T-cell (primary cell): ENCODE measurements at regions not wholly inside any gene's neighbourhood (a gene's known extent, or its start where the extent isn't known, plus 50 kb on each side); places are given as distances from the start of the nearest gene placed in this dataset.
"Not testable (repeated sequence)": the region's sequence is repeated elsewhere in the genome, so short reads cannot be mapped to it uniquely, and the experiment has no call there.

Source experiments
- ATAC-seq, 4 experiments: fragments of 200-7000 bp in 3 of 4; fragments of 150-1000 bp in 1 of 4; cut with Tn5 transposase; replicated peaks in 1 of 4; 1 replicate in 3 of 4; 2 replicates in 1 of 4; pipeline ENCODE4 v1.10.0; 2021; ENCODE audit warnings: moderate library complexity in 3 of 4, mild to moderate bottlenecking in 2 of 4, moderate number of reproducible peaks in 1 of 4
- CTCF ChIA-PET, 2 donors: fragments of 300-600 bp; sonication (Branson Sonifier 250); formaldehyde crosslinking; loops; one replicate each; lab custom pipeline; 2022; ENCODE audit warnings: antibody characterized with exemption in 2 of 2; lab: Charles Lee
- POLR2A ChIA-PET, 2 donors: fragments of 300-600 bp; sonication (Branson Sonifier 250); formaldehyde crosslinking; loops; one replicate each; lab custom pipeline; 2022; ENCODE audit warnings: antibody characterized with exemption in 2 of 2; lab: Charles Lee
- DNase-seq, 35 experiments: peaks; one replicate each; pipeline versions ENCODE4 v3.0.0 to v3.0.0-alpha.2; 2013 to 2023
- H3K27ac ChIP-seq: one replicate; pipeline ENCODE4 v1.5.1; 2013; ENCODE audit warnings: low read length
- H3K27me3 ChIP-seq, 2 experiments: replicated peaks in 1 of 2; 1 replicate in 1 of 2; 2 replicates in 1 of 2; pipeline versions ENCODE4 v1.6.1 to v1.7.0; 2013; ENCODE audit warnings: low read length in 1 of 2, mixed read lengths in 1 of 2; ENCODE audit not compliant: control insufficient read depth in 2 of 2, insufficient read depth in 2 of 2; ENCODE audit errors: extremely low read depth in 1 of 2
- H3K36me3 ChIP-seq, 2 donors: 1 replicate in 1 of 2; 2 replicates in 1 of 2; pipeline versions ENCODE4 v1.6.1 to v1.7.0; 2013; ENCODE audit warnings: low read length in 1 of 2; ENCODE audit not compliant: control insufficient read depth in 2 of 2, insufficient read depth in 1 of 2; ENCODE audit errors: extremely low read depth in 1 of 2
- H3K4me1 ChIP-seq, 2 experiments: 1 replicate in 1 of 2; 2 replicates in 1 of 2; pipeline versions ENCODE4 v1.6.1 to v1.7.0; 2013; ENCODE audit warnings: low read length in 2 of 2, mixed read lengths in 1 of 2; ENCODE audit not compliant: insufficient read depth in 2 of 2, control insufficient read depth in 1 of 2; ENCODE audit errors: extremely low read depth in 1 of 2
- H3K4me3 ChIP-seq, 2 donors: 1 replicate in 1 of 2; 2 replicates in 1 of 2; pipeline versions ENCODE4 v1.5.1 to v1.7.0; 2013; ENCODE audit warnings: mild to moderate bottlenecking in 2 of 2, low read length in 1 of 2, moderate library complexity in 1 of 2; ENCODE audit not compliant: control insufficient read depth in 1 of 2; ENCODE audit errors: extremely low read depth in 1 of 2
- H3K9me3 ChIP-seq: 2 replicates; pipeline ENCODE4 v1.7.0; 2013
- H3K27ac Mint-ChIP-seq, 2 donors: one replicate each; pipeline ENCODE4 v1.8.0; 2020 to 2021; ENCODE audit warnings: mild to moderate bottlenecking in 2 of 2, mixed read lengths in 2 of 2
- H3K27me3 Mint-ChIP-seq, 2 donors: one replicate each; pipeline ENCODE4 v1.8.0; 2021 to 2022; ENCODE audit warnings: mixed read lengths in 2 of 2
- H3K36me3 Mint-ChIP-seq: one replicate; pipeline ENCODE4 v1.8.0; 2021; ENCODE audit warnings: mixed read lengths
- H3K4me1 Mint-ChIP-seq, 3 donors: one replicate each; pipeline ENCODE4 v1.8.0; 2020 to 2022; ENCODE audit warnings: mixed read lengths in 3 of 3, mild to moderate bottlenecking in 1 of 3
- H3K4me3 Mint-ChIP-seq, 3 donors: one replicate each; pipeline ENCODE4 v1.8.0; 2020 to 2022; ENCODE audit warnings: mild to moderate bottlenecking in 3 of 3, mixed read lengths in 3 of 3, moderate library complexity in 3 of 3
- H3K9me3 Mint-ChIP-seq, 3 donors: one replicate each; pipeline ENCODE4 v1.8.0; 2020 to 2022; ENCODE audit warnings: mixed read lengths in 3 of 3
- WGBS: methylation state at CpG from one replicate; pipeline ENCODE4 v1.1.5; 2013; ENCODE audit warnings: missing lambda C conversion rate; ENCODE audit not compliant: insufficient coverage; 5-methylcytosine and 5-hydroxymethylcytosine counted together

DNA sequence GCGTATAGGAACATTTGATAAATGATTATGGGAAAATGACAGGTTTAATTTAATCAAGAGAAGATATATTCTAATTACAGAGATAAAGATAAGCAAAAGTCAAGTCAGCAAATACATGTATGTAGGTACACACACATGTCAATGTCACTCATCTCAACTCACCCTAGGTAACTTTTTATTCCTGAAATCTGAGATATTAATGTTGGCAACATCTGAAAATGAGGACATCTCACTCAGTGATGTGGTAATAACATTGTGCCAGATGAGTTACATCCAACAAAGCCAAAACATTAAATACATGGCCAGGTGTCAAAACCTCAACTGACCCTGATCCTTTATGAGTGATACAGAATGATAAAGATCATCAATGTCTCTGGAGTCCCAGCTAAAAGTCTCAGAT is 363.3 kb upstream of the F9 start:
- H3K4me1 ChIP-seq = no peaks in the 10 kb centered on the region
- Mint-ChIP-seq H3K36me3 (no peaks in the 10 kb centered on the region), H3K27me3 (no peaks in the 10 kb centered on the region), H3K27ac (no peak overlapping the region), H3K4me1 (no peaks in the 10 kb centered on the region), H3K4me3 (no peak overlapping the region), H3K9me3 (no peaks in the 10 kb centered on the region)
- ChIA-PET POLR2A (no interaction called here), CTCF (no interaction called here)
- ATAC-seq = no peak
- WGBS = no CpG with 5 or more reads among the region's 1 CpG
- no peaks in the 10 kb centered on the region for H3K36me3 ChIP-seq
- H3K4me3 ChIP-seq = no peak overlapping the region
- H3K9me3 ChIP-seq = no peaks in the 10 kb centered on the region
- no peak overlapping the region for H3K27ac ChIP-seq
- H3K27me3 ChIP-seq = no peaks in the 10 kb centered on the region
- no peak for DNase-seq

DNA sequence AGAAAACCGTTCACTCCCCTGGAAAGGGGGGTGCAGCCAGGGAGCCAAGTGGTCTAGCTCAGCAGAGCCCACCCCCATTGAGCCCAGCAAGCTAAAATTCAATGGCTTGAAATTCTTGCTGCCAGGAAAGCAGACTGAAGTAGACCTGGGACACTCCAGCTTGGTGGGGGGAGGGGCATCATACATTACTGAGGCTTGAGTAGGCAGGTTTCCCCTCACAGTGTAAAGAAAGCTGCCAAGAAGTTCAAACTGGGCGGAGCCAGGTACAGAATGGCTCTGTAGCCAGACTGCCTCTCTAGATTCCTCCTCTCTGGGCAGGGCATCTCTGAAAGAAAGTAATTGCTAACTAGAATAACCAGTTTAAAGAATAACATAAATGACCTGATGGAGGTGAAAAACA is 372.3 kb upstream of the F9 start:
- WGBS = no CpG with 5 or more reads among the region's 2 CpGs
- ATAC-seq (no peak), DNase-seq (no peak)
- CTCF ChIA-PET = interaction anchor here in 1 of 2 donors (0.7 kb wide), 1 partner anchor 54 kb away, joined by 4 read pairs; no protein-coding TSS in a partner anchor
- H3K27ac ChIP-seq = no peak overlapping the region
- Mint-ChIP-seq H3K27me3 (peaks cover 0 to 16% of the 10 kb centered on the region in 2 donors), H3K4me3 (no peak overlapping the region), H3K9me3 (peaks cover 0 to 7% (median 5%) of the 10 kb centered on the region in 3 donors), H3K27ac (no peak overlapping the region), H3K36me3 (no peaks in the 10 kb centered on the region), H3K4me1 (no peaks in the 10 kb centered on the region)
- H3K36me3 ChIP-seq = no peaks in the 10 kb centered on the region
- no peak overlapping the region for H3K4me3 ChIP-seq
- no peaks in the 10 kb centered on the region for H3K27me3 ChIP-seq
- POLR2A ChIA-PET = no interaction called here
- no peaks in the 10 kb centered on the region for H3K9me3 ChIP-seq
- no peaks in the 10 kb centered on the region for H3K4me1 ChIP-seq

DNA sequence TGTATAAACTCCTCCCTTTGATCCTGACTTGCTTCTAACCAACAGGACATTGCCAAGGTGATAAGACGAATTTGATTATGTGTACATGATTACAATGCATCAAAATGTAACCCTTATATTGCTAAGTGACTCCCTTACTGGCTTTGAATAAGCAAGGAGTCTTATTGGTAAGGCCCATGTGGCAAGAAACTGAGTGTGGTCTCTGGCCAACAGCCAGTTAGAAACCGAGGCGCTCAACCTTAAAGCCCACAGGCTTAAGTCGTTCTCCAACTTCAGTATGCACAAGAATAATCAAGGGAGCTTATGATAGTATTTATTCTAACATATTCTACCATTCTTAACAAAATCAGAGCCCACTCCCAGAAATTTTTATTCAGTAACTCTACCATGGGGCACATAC is 374.2 kb upstream of the F9 start:
- ATAC-seq (no peak), DNase-seq (no peak)
- Histone ChIP-seq H3K4me3 (no peak overlapping the region), H3K36me3 (no peaks in the 10 kb centered on the region), H3K9me3 (no peaks in the 10 kb centered on the region), H3K4me1 (no peaks in the 10 kb centered on the region), H3K27ac (no peak overlapping the region), H3K27me3 (no peaks in the 10 kb centered on the region)
- Mint-ChIP-seq H3K27ac (no peak overlapping the region), H3K27me3 (peaks cover 0 to 17% of the 10 kb centered on the region in 2 donors), H3K4me1 (no peaks in the 10 kb centered on the region), H3K9me3 (peaks cover 0 to 7% (median 5%) of the 10 kb centered on the region in 3 donors), H3K4me3 (no peak overlapping the region), H3K36me3 (no peaks in the 10 kb centered on the region)
- ChIA-PET POLR2A (no interaction called here), CTCF (interaction anchor here in 1 of 2 donors (0.9 kb wide), 1 partner anchor 12 kb away, joined by 3 read pairs; no protein-coding TSS in a partner anchor)
- no CpG with 5 or more reads among the region's 4 CpGs for WGBS

DNA sequence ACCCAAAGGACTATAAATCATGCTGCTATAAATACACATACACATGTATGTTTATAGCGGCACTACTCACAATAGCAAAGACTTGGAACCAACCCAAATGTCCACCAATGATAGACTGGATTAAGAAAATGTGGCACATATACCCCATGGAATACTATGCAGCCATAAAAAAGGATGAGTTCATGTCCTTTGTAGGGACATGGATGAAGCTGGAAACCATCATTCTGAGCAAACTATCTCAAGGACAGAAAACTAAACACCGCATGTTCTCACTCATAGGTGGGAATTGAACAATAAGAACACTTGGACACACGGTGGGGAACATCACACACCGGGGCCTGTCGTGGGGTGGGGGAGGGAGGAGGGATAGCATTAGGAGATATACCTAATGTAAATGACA is 383.9 kb upstream of the F9 start:
- H3K9me3 ChIP-seq, H3K27ac Mint-ChIP-seq, CTCF ChIA-PET, H3K9me3 Mint-ChIP-seq, H3K4me1 ChIP-seq, H3K4me3 Mint-ChIP-seq, ATAC-seq, H3K27me3 Mint-ChIP-seq, POLR2A ChIA-PET, DNase-seq, H3K36me3 ChIP-seq, H3K36me3 Mint-ChIP-seq, H3K27me3 ChIP-seq, H3K4me1 Mint-ChIP-seq, H3K4me3 ChIP-seq, H3K27ac ChIP-seq: not testable (repeated sequence)
- WGBS = no CpG with 5 or more reads among the region's 5 CpGs

DNA sequence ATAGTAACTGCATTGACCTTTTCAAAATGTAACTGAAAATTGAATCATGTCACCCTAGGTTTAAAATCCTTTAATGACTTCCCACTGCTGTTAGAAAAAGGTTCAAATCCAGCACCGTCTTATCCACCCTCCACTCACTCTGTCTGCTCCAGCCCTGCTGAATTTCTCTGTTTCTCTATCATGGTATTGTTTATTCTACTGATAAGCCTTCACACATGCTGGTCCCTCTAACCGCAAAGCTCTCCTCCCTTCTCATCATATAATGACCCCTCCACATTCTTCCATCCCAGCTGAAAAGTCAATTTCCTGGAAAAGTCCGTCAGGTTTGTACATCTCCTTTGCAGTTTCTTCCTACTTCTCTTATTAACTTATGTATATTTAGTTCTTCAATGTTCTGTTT is 389.2 kb upstream of the F9 start:
- Mint-ChIP-seq H3K27ac (no peak overlapping the region), H3K4me3 (no peak overlapping the region), H3K36me3 (no peaks in the 10 kb centered on the region), H3K27me3 (peaks cover 0 to 6% of the 10 kb centered on the region in 2 donors), H3K9me3 (no peaks in the 10 kb centered on the region), H3K4me1 (no peaks in the 10 kb centered on the region)
- Histone ChIP-seq H3K4me1 (no peaks in the 10 kb centered on the region), H3K27me3 (no peaks in the 10 kb centered on the region), H3K27ac (no peak overlapping the region), H3K36me3 (no peaks in the 10 kb centered on the region), H3K4me3 (no peak overlapping the region), H3K9me3 (no peaks in the 10 kb centered on the region)
- no peak for ATAC-seq
- CTCF ChIA-PET = no interaction called here
- DNase-seq = no peak
- WGBS = no CpG with 5 or more reads among the region's 3 CpGs
- POLR2A ChIA-PET = no interaction called here

DNA sequence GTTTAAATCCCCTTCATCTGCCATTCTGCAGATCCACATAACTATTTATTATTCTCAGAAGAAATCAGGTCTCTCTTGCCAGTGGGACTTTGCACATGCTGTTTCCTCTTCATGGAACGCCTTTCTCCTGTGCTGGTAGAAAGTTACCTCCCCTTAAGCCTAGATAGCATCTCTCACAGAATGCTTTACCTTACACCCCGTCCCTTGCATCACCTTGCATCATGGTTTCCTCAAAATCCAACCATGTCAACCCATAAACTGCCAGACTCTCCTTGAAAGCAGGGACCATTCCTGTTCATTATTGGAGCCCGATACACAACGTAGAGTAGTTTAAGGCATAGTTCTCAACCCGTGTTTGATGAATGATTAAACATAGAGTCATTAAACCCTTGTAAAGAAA is 396.2 kb upstream of the F9 start:
- no peak overlapping the region for H3K4me3 ChIP-seq
- H3K4me3 Mint-ChIP-seq = no peak overlapping the region
- DNase-seq = no peak
- no peak for ATAC-seq
- H3K27me3 Mint-ChIP-seq = peaks cover 0 to 9% of the 10 kb centered on the region in 2 donors
- ChIA-PET CTCF (no interaction called here), POLR2A (no interaction called here)
- no peaks in the 10 kb centered on the region for H3K4me1 ChIP-seq
- no peak overlapping the region for H3K27ac ChIP-seq
- H3K27ac Mint-ChIP-seq = no peak overlapping the region
- no peaks in the 10 kb centered on the region for H3K36me3 Mint-ChIP-seq
- H3K36me3 ChIP-seq = no peaks in the 10 kb centered on the region
- H3K9me3 Mint-ChIP-seq = no peaks in the 10 kb centered on the region
- H3K9me3 ChIP-seq = no peaks in the 10 kb centered on the region
- H3K27me3 ChIP-seq = no peaks in the 10 kb centered on the region
- H3K4me1 Mint-ChIP-seq = no peaks in the 10 kb centered on the region
- no CpG with 5 or more reads among the region's 5 CpGs for WGBS

DNA sequence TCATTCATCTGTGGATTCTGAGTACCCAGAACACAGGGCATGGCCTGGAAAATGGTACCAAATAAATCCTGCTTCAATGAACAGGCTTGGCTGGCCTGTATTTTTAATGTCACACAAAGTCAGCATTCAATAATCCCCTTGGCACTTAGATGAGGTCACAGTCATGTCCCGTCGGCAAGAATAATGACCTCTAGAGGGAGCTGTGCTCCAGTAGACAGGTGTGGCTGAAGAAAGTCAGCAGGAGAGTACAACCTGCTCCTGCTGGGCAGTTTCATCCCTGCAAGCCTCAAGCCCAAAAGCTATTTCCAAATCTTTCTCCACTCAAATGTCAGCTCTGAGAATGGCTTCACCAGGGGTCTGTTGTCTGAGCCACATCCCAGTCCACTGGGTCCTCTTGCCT is 404.0 kb upstream of the F9 start:
- Mint-ChIP-seq H3K36me3 (no peaks in the 10 kb centered on the region), H3K27me3 (peaks cover 2 to 29% of the 10 kb centered on the region in 2 donors), H3K4me3 (no peak overlapping the region), H3K27ac (no peak overlapping the region), H3K4me1 (no peaks in the 10 kb centered on the region), H3K9me3 (peaks cover 0 to 11% (median 0%) of the 10 kb centered on the region in 3 donors)
- POLR2A ChIA-PET = interaction anchor here in 1 of 2 donors (0.5 kb wide), 1 partner anchor 1718 kb away, joined by 3 read pairs; no protein-coding TSS in a partner anchor
- Histone ChIP-seq H3K36me3 (no peaks in the 10 kb centered on the region), H3K27me3 (no peaks in the 10 kb centered on the region), H3K4me3 (no peak overlapping the region), H3K9me3 (no peaks in the 10 kb centered on the region), H3K4me1 (no peaks in the 10 kb centered on the region), H3K27ac (no peak overlapping the region)
- CTCF ChIA-PET = no interaction called here
- WGBS = no CpG with 5 or more reads among the region's 2 CpGs
- peak in 1 of 35 experiments; percentile 1 for DNase-seq
- no peak for ATAC-seq
